H1 (cell line): ENCODE measurements at regions not wholly inside any gene's neighbourhood (a gene's known extent, or its start where the extent isn't known, plus 50 kb on each side); places are given as distances from the start of the nearest gene placed in this dataset.

ENCODE experiments used
- CTCF ChIA-PET: fragments of 300-600 bp; sonication (Branson Sonifier 250); formaldehyde crosslinking; loops from one replicate; lab custom pipeline; 2021; ENCODE audit not compliant: partially characterized antibody; lab: Charles Lee
- POLR2A ChIA-PET: fragments of 300-600 bp; sonication (Branson Sonifier 250); formaldehyde crosslinking; loops from one replicate; lab custom pipeline; 2021; ENCODE audit warnings: inconsistent platforms; ENCODE audit not compliant: partially characterized antibody; lab: Charles Lee
- DNase-seq, 2 experiments: peaks; one replicate each; pipeline versions ENCODE4 v3.0.0 to v3.0.0-alpha.2; 2010 to 2022; ENCODE audit warnings: low spot score in 2 of 2, low read depth in 1 of 2, mixed read lengths in 1 of 2
- FAIRE-seq: peaks from 2 replicates; lab custom pipeline; 2011; peaks lifted over from hg19 to GRCh38; lab: Jason Lieb, UNC
- H2AFZ ChIP-seq: 2 replicates; pipeline ENCODE4 v1.8.1; 2012; ENCODE audit warnings: low read length, inconsistent platforms
- H2AK5ac ChIP-seq: 2 replicates; pipeline ENCODE4 v1.6.1; 2013; ENCODE audit warnings: low read depth, low read length
- H2BK120ac ChIP-seq: replicated peaks from 2 replicates; pipeline ENCODE3; 2013; ENCODE audit warnings: low read depth, low read length, inconsistent platforms
- H2BK12ac ChIP-seq: 2 replicates; pipeline ENCODE4 v1.6.1; 2013; ENCODE audit warnings: low read depth, low read length
- H2BK15ac ChIP-seq: 2 replicates; pipeline ENCODE4 v1.6.1; 2013; ENCODE audit warnings: low read length
- H2BK20ac ChIP-seq: 2 replicates; pipeline ENCODE4 v1.6.1; 2013; ENCODE audit warnings: low read length
- H2BK5ac ChIP-seq: 2 replicates; pipeline ENCODE4 v1.6.1; 2013; ENCODE audit warnings: low read depth, low read length
- H3K14ac ChIP-seq: 2 replicates; pipeline ENCODE4 v1.6.1; 2013; ENCODE audit warnings: inconsistent platforms; ENCODE audit not compliant: insufficient read length
- H3K18ac ChIP-seq: 2 replicates; pipeline ENCODE4 v1.6.1; 2013; ENCODE audit warnings: low read length; ENCODE audit errors: extremely low read depth
- H3K23ac ChIP-seq: 2 replicates; pipeline ENCODE4 v1.6.1; 2013; ENCODE audit warnings: inconsistent platforms; ENCODE audit not compliant: insufficient read length
- H3K23me2 ChIP-seq: 2 replicates; pipeline ENCODE4 v1.6.1; 2013; ENCODE audit warnings: low read depth, low read length
- H3K27ac ChIP-seq: 2 replicates; pipeline ENCODE4 v1.6.1; 2011; ENCODE audit warnings: low read depth, low read length, inconsistent platforms
- H3K27me3 ChIP-seq, 4 experiments: replicated peaks in 1 of 4; 1 replicate in 1 of 4; 2 replicates in 3 of 4; pipeline versions ENCODE4 v1.6.1 to v1.8.1; 2011 to 2013; ENCODE audit warnings: low read length in 3 of 4, mild to moderate bottlenecking in 3 of 4, inconsistent platforms in 2 of 4, mixed read lengths in 2 of 4, moderate library complexity in 1 of 4; ENCODE audit not compliant: control insufficient read depth in 3 of 4, insufficient read depth in 3 of 4; ENCODE audit errors: extremely low read depth in 1 of 4
- H3K36me3 ChIP-seq, 4 experiments: 2 replicates each; pipeline versions ENCODE4 v1.6.1 to v1.8.1; 2011 to 2013; ENCODE audit warnings: mild to moderate bottlenecking in 4 of 4, low read length in 3 of 4, moderate library complexity in 2 of 4, control low read depth in 1 of 4, inconsistent platforms in 1 of 4; ENCODE audit not compliant: insufficient read depth in 4 of 4, control insufficient read depth in 2 of 4
- H3K4ac ChIP-seq: replicated peaks from 2 replicates; pipeline ENCODE3; 2013; ENCODE audit warnings: low read length, low read depth, mixed read lengths, inconsistent platforms; ENCODE audit not compliant: insufficient read length
- H3K4me1 ChIP-seq, 4 experiments: replicated peaks in 1 of 4; 1 replicate in 1 of 4; 2 replicates in 3 of 4; pipeline versions ENCODE4 v1.6.1 to v1.8.1; 2011 to 2013; ENCODE audit warnings: low read length in 3 of 4, inconsistent platforms in 2 of 4, mixed read lengths in 1 of 4; ENCODE audit not compliant: insufficient read depth in 4 of 4, control insufficient read depth in 3 of 4
- H3K4me2 ChIP-seq, 2 experiments: 2 replicates each; pipeline versions ENCODE4 v1.6.1 to v1.8.1; 2011 to 2013; ENCODE audit warnings: low read depth in 2 of 2, low read length in 2 of 2, control low read depth in 1 of 2, inconsistent platforms in 1 of 2, mild to moderate bottlenecking in 1 of 2; ENCODE audit not compliant: insufficient read depth in 1 of 2
- H3K4me3 ChIP-seq, 4 experiments: fragments of 200-600, 300-600 bp in 1 of 4; sonication (generic), shearing (Covaris generic), sonication (Bioruptor Twin) in 1 of 4; 2 replicates each; pipeline versions ENCODE4 v1.5.1 to v1.8.1; 2011 to 2016; ENCODE audit warnings: low read length in 4 of 4, low read depth in 3 of 4, control low read depth in 2 of 4, inconsistent platforms in 2 of 4, mild to moderate bottlenecking in 2 of 4, mixed read lengths in 1 of 4, moderate library complexity in 1 of 4; ENCODE audit not compliant: insufficient read depth in 2 of 4; ENCODE audit errors: extremely low read depth in 1 of 4
- H3K56ac ChIP-seq: replicated peaks from 2 replicates; pipeline ENCODE3; 2013; ENCODE audit warnings: low read depth, mild to moderate bottlenecking, mixed read lengths, low read length, inconsistent platforms; ENCODE audit not compliant: insufficient read length
- H3K79me1 ChIP-seq: 2 replicates; pipeline ENCODE4 v1.6.1; 2013; ENCODE audit warnings: low read depth, low read length, control low read depth
- H3K79me2 ChIP-seq, 2 experiments: 2 replicates each; pipeline versions ENCODE4 v1.6.1 to v1.8.1; 2012 to 2013; ENCODE audit warnings: low read length in 2 of 2, mild to moderate bottlenecking in 2 of 2, inconsistent platforms in 1 of 2; ENCODE audit not compliant: insufficient read depth in 2 of 2, control insufficient read depth in 1 of 2
- H3K9ac ChIP-seq, 4 experiments: replicated peaks in 1 of 4; 1 replicate in 1 of 4; 2 replicates in 3 of 4; pipeline versions ENCODE4 v1.6.1 to v1.8.1; 2011 to 2013; ENCODE audit warnings: low read depth in 3 of 4, low read length in 3 of 4, control low read depth in 2 of 4, mild to moderate bottlenecking in 2 of 4, moderate library complexity in 2 of 4, inconsistent platforms in 1 of 4; ENCODE audit errors: extremely low read depth in 1 of 4
- H3K9me3 ChIP-seq, 2 experiments: 2 replicates each; pipeline versions ENCODE4 v1.6.1 to v1.8.1; 2012 to 2013; ENCODE audit warnings: mild to moderate bottlenecking in 2 of 2, moderate library complexity in 2 of 2, control low read depth in 1 of 2, inconsistent platforms in 1 of 2, low read depth in 1 of 2, low read length in 1 of 2, mixed read lengths in 1 of 2; ENCODE audit not compliant: insufficient read depth in 2 of 2
- H4K20me1 ChIP-seq, 2 experiments: replicated peaks in 1 of 2; 2 replicates each; pipeline versions ENCODE3 to v1.8.1; 2011 to 2013; ENCODE audit warnings: inconsistent platforms in 2 of 2, low read length in 2 of 2, mild to moderate bottlenecking in 1 of 2; ENCODE audit not compliant: insufficient read depth in 2 of 2, control insufficient read depth in 1 of 2
- H4K5ac ChIP-seq: 2 replicates; pipeline ENCODE4 v1.6.1; 2013; ENCODE audit warnings: low read length, low read depth, mixed read lengths, inconsistent platforms; ENCODE audit not compliant: insufficient read length
- H4K8ac ChIP-seq: 2 replicates; pipeline ENCODE4 v1.8.0; 2013; ENCODE audit warnings: mild to moderate bottlenecking, moderate library complexity, low read length, inconsistent platforms; ENCODE audit not compliant: insufficient read depth; ENCODE audit errors: extremely low read depth
- H4K91ac ChIP-seq: replicated peaks from 2 replicates; pipeline ENCODE3; 2013; ENCODE audit warnings: low read length, mixed read lengths, inconsistent platforms; ENCODE audit not compliant: insufficient read length
- BCL11A ChIP-seq, 2 experiments: IDR thresholded peaks; one replicate each; pipeline ENCODE4 v1.6.1; 2011; ENCODE audit warnings: low read depth in 2 of 2, low read length in 2 of 2, mild to moderate bottlenecking in 2 of 2
- BRCA1 ChIP-seq: IDR thresholded peaks from 2 replicates; pipeline ENCODE4 v1.6.1; 2012; ENCODE audit warnings: low read depth, low read length, improper control_type of control experiment
- CREB1 ChIP-seq: IDR thresholded peaks from 2 replicates; pipeline ENCODE4 v1.6.1; 2012; ENCODE audit warnings: inconsistent platforms
- POLR2A ChIP-seq, 2 experiments: IDR thresholded peaks; 1 replicate in 1 of 2; 2 replicates in 1 of 2; pipeline ENCODE4 v1.6.1; 2011; ENCODE audit warnings: low read depth in 2 of 2, low read length in 2 of 2, mild to moderate bottlenecking in 2 of 2; ENCODE audit errors: control extremely low read depth in 1 of 2
- TCF12 ChIP-seq: IDR thresholded peaks from 2 replicates; pipeline ENCODE4 v1.6.1; 2011; ENCODE audit warnings: low read depth, mild to moderate bottlenecking, low read length
- WGBS, 2 experiments: shearing (Covaris generic) in 1 of 2; methylation state at CpG; one replicate each; pipeline versions ENCODE4 v1.1.6 to v1.1.7; 2013 to 2015; ENCODE audit warnings: low lambda C conversion rate in 2 of 2, mixed read lengths in 2 of 2, inconsistent platforms in 1 of 2, low coverage in 1 of 2, missing lambda C conversion rate in 1 of 2; ENCODE audit not compliant: insufficient replicate concordance in 2 of 2, insufficient coverage in 1 of 2, insufficient read length in 1 of 2; ENCODE audit errors: extremely low coverage in 1 of 2, missing lambda C conversion rate in 1 of 2; 5-methylcytosine and 5-hydroxymethylcytosine counted together

- no peak overlapping the region for H4K5ac ChIP-seq
- no peaks in the 10 kb centered on the region for H3K36me3 ChIP-seq
- H3K23me2 ChIP-seq: no peaks in the 10 kb centered on the region
- no peak overlapping the region for H3K4ac ChIP-seq
- ChIA-PET CTCF (interaction anchor here (0.7 to 1.5 kb wide), 4 partner anchors 8 to 173 kb away, joined by 3 to 4 read pairs (median 3); no protein-coding TSS in a partner anchor), POLR2A (no interaction called here)
- no peak overlapping the region for H4K8ac ChIP-seq
- no peak overlapping the region for H3K27ac ChIP-seq
- H3K18ac ChIP-seq: no peak overlapping the region
- no peak overlapping the region for H3K14ac ChIP-seq
- H2BK15ac ChIP-seq: no peak overlapping the region
- no peak overlapping the region for H3K56ac ChIP-seq
- no peaks in the 10 kb centered on the region for H3K27me3 ChIP-seq
- no peak overlapping the region for H3K9ac ChIP-seq
- 89% methylated on average over 5 of the region's 5 CpGs; no CpG with 5 or more reads in 1 of the 2 experiments for WGBS, 2 experiments
- peaks cover 0 to 3% (median 2%) of the 10 kb centered on the region in 4 experiments; a peak in 3 of 7 replicates for H3K4me1 ChIP-seq
- no peak overlapping the region for H2AFZ ChIP-seq
- no peak overlapping the region for H2BK12ac ChIP-seq
- FAIRE-seq (no peak), DNase-seq (no peak)
- no peak overlapping the region for H2AK5ac ChIP-seq
- no peak overlapping the region for H2BK5ac ChIP-seq
- no peaks in the 10 kb centered on the region for H4K20me1 ChIP-seq
- no peaks in the 10 kb centered on the region for H3K79me2 ChIP-seq
- no peak overlapping the region for H3K4me2 ChIP-seq
- no peak overlapping the region for H2BK120ac ChIP-seq
- no peaks in the 10 kb centered on the region for H3K9me3 ChIP-seq
- no peak overlapping the region for H4K91ac ChIP-seq
- H3K79me1 ChIP-seq: no peaks in the 10 kb centered on the region
- H2BK20ac ChIP-seq: no peak overlapping the region
- TF ChIP-seq BRCA1 (no peak), BCL11A (IDR thresholded peaks at IDR 0.05; ENCODE audit: low read depth in 2 of 2, low read length in 2 of 2) (no peak), POLR2A (IDR thresholded peaks at IDR 0.05; ENCODE audit: control extremely low read depth in 1 of 2, low read depth in 2 of 2, low read length in 2 of 2) (no peak), TCF12 (no peak), CREB1 (no peak)
- H3K23ac ChIP-seq: no peak overlapping the region
- H3K4me3 ChIP-seq: no peak overlapping the region
Observed at GRCh38 chr7:26065652-26066051, 86.3 kb upstream of the NFE2L3 start.
